H1 (cell line): ENCODE measurements at regions not wholly inside any gene's neighbourhood (a gene's known extent, or its start where the extent isn't known, plus 50 kb on each side); places are given as distances from the start of the nearest gene placed in this dataset.

Experiments used
- CBX8 ChIP-seq: fragments of 300-800, 300-1000 bp; sonication (generic); IDR thresholded peaks from 2 replicates; pipeline ENCODE4 v1.7.1; 2016; ENCODE audit warnings: low read depth, low read length, borderline replicate concordance
- TAF1 ChIP-seq: IDR thresholded peaks from 2 replicates; pipeline ENCODE4 v1.6.1; 2011; ENCODE audit warnings: mild to moderate bottlenecking, low read depth, low read length
- ZNF274 ChIP-seq: IDR thresholded peaks from 2 replicates; pipeline ENCODE4 v1.7.0; 2012; ENCODE audit warnings: low read length, borderline replicate concordance; ENCODE audit errors: extremely low read depth
- TF ChIP-seq, protein P1 (sequence below), 3 experiments: IDR thresholded peaks; 1 replicate in 2 of 3; 2 replicates in 1 of 3; pipeline versions ENCODE4 v1.5.1 to v1.6.1; 2011; ENCODE audit warnings: low read length in 3 of 3, mild to moderate bottlenecking in 3 of 3, inconsistent platforms in 2 of 3, low read depth in 1 of 3, moderate library complexity in 1 of 3; ENCODE audit not compliant: insufficient read depth in 1 of 3; ENCODE audit errors: control extremely low read depth in 1 of 3

DNA sequence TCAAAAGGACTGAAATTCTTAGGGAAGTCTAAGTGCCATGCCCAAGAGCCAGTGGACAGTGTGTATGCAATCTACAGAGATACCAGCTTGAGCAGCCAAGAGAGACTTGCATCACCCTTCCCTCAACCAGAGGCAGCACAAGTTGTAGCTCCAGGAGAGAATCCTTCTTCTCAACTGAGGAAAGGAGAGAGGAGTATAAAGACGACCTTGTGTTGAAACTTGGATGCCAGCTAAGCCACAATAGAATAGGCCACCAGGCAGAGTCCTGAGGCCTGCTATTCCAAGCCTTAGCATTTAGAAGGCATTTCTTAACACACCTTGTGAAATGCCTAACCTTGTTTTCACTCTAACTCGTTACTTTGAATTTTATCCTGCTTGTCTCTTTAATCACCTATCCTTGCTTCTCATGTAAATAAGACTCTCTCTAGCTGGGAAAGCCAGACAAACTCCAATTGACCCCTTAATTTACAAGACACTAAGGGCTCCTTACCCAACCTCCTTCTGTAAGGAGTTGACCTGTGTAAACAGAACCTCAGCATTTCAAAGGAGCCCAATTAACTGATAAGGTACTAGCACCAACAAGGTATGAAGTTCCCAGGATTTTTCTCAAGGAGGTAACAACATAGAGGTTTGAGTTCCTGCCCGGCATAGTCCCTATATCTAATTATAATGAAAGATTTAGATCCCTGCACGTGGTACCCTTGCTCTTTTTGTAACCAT lies 738.8 kb downstream of the AMY1C start:
- TF ChIP-seq, protein P1, sequence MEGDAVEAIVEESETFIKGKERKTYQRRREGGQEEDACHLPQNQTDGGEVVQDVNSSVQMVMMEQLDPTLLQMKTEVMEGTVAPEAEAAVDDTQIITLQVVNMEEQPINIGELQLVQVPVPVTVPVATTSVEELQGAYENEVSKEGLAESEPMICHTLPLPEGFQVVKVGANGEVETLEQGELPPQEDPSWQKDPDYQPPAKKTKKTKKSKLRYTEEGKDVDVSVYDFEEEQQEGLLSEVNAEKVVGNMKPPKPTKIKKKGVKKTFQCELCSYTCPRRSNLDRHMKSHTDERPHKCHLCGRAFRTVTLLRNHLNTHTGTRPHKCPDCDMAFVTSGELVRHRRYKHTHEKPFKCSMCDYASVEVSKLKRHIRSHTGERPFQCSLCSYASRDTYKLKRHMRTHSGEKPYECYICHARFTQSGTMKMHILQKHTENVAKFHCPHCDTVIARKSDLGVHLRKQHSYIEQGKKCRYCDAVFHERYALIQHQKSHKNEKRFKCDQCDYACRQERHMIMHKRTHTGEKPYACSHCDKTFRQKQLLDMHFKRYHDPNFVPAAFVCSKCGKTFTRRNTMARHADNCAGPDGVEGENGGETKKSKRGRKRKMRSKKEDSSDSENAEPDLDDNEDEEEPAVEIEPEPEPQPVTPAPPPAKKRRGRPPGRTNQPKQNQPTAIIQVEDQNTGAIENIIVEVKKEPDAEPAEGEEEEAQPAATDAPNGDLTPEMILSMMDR (IDR thresholded peaks at IDR 0.05; ENCODE audit: control extremely low read depth in 1 of 3, insufficient read depth in 1 of 3, low read depth in 1 of 3, low read length in 3 of 3), result no peak
- no peak for TF ChIP-seq TAF1
- no peak for TF ChIP-seq ZNF274
- no peak for TF ChIP-seq CBX8
